ENCODE measurements at regions not wholly inside any gene's neighbourhood (a gene's known extent, or its start where the extent isn't known, plus 50 kb on each side); places are given as distances from the start of the nearest gene placed in this dataset.
A peak's percentile ranks its signal among the peaks of the same experiment; 100 is the strongest.

GRCh38 chr1:213572912-213573647, 414.7 kb upstream of the PROX1 start:
- no peaks in the 10 kb centered on the region; the same call in 1 of the 2 replicates for H3K9me3 ChIP-seq
- H3K4me2 ChIP-seq: no peak overlapping the region
- 20% methylated on average over 3 of the region's 3 CpGs for WGBS (ENCODE audit: low lambda C conversion rate)
- H3K4me1 ChIP-seq (ENCODE audit: control insufficient read depth in 1 of 2, insufficient read depth in 2 of 2, low read depth in 1 of 2, low read length in 1 of 2): peaks cover 0 to 6% of the 10 kb centered on the region in 2 experiments; a peak in 1 of 4 replicates
- no peaks in the 10 kb centered on the region for H4K20me1 ChIP-seq (ENCODE audit: insufficient read depth)
- H3K9ac ChIP-seq: no peak overlapping the region
- no peaks in the 10 kb centered on the region for H3K79me2 ChIP-seq (ENCODE audit: insufficient read depth)
- no peaks in the 10 kb centered on the region for H3K27me3 ChIP-seq (ENCODE audit: insufficient read depth)
- no peak overlapping the region for H3K4me3 ChIP-seq (ENCODE audit: low read depth in 2 of 2, low read length in 1 of 2)
- H3K36me3 ChIP-seq (replicated peaks in 1 of 2; ENCODE audit: control insufficient read depth in 1 of 2, insufficient read depth in 2 of 2, low read length in 1 of 2): no peaks in the 10 kb centered on the region
- no peak overlapping the region for H2AFZ ChIP-seq (ENCODE audit: low read depth)
- TF ChIP-seq RFX5 (IDR thresholded peaks at IDR 0.05; ENCODE audit: low read length) (no peak), MXI1 (IDR thresholded peaks at IDR 0.05; ENCODE audit: low read depth, low read length) (no peak), JUND (IDR thresholded peaks at IDR 0.05) (no peak), MEF2A (IDR thresholded peaks at IDR 0.05; ENCODE audit: borderline replicate concordance, low read depth) (no peak), ELF1 (IDR thresholded peaks at IDR 0.05) (no peak), YY1 (IDR thresholded peaks at IDR 0.05; ENCODE audit: low read depth) (no peak), TAF1 (IDR thresholded peaks at IDR 0.05; ENCODE audit: borderline replicate concordance, low read depth, low read length) (no peak), MAX (IDR thresholded peaks at IDR 0.05; ENCODE audit: low read depth) (no peak), FOXM1 (IDR thresholded peaks at IDR 0.05; ENCODE audit: low read depth) (no peak), FOSL2 (IDR thresholded peaks at IDR 0.05; ENCODE audit: borderline replicate concordance, low read depth) (no peak), SIN3A (IDR thresholded peaks at IDR 0.05; ENCODE audit: borderline replicate concordance, low read depth, low read length) (no peak)
- ChIA-PET CTCF (interaction anchor here (0.9 to 1.0 kb wide), 2 partner anchors 98 to 550 kb away, joined by 3 read pairs; no protein-coding TSS in a partner anchor), POLR2A (no interaction called here)
- no peaks in the 10 kb centered on the region for H3F3A ChIP-seq (replicated peaks; ENCODE audit: insufficient read depth)
- no peaks in the 10 kb centered on the region for H3K9me2 ChIP-seq
- peak overlapping the region in 1 of 2 experiments; percentile 69; a peak in 1 of 4 replicates for H3K27ac ChIP-seq (ENCODE audit: low read depth in 2 of 2, low read length in 1 of 2)
- no peak for DNase-seq

- no peaks in the 10 kb centered on the region for H4K20me1 ChIP-seq (ENCODE audit: insufficient read depth)
- WGBS (ENCODE audit: low lambda C conversion rate): 19% methylated on average over 2 of the region's 2 CpGs
- no peak overlapping the region for H3K4me2 ChIP-seq
- H2AFZ ChIP-seq (ENCODE audit: low read depth): no peak overlapping the region
- CTCF ChIA-PET: interaction anchor here (1.0 kb wide), 1 partner anchor 549 kb away, joined by 3 read pairs; no protein-coding TSS in a partner anchor
- TF ChIP-seq RXRA (IDR thresholded peaks at IDR 0.05; ENCODE audit: borderline replicate concordance, low read depth) (no peak), NRF1 (IDR thresholded peaks at IDR 0.05; ENCODE audit: low read depth, low read length) (no peak), SMC3 (IDR thresholded peaks at IDR 0.05; ENCODE audit: low read depth, low read length) (no peak), IRF3 (IDR thresholded peaks at IDR 0.05; ENCODE audit: low read depth, low read length) (no peak), ELF1 (IDR thresholded peaks at IDR 0.05) (no peak), CHD2 (IDR thresholded peaks at IDR 0.05; ENCODE audit: low read length, partially characterized antibody) (no peak), TAF1 (IDR thresholded peaks at IDR 0.05; ENCODE audit: borderline replicate concordance, low read depth, low read length) (no peak), TCF12 (IDR thresholded peaks at IDR 0.05) (no peak), TEAD4 (IDR thresholded peaks at IDR 0.05; ENCODE audit: borderline replicate concordance, insufficient read depth) (no peak), FOSL2 (IDR thresholded peaks at IDR 0.05; ENCODE audit: borderline replicate concordance, low read depth) (no peak), MAX (IDR thresholded peaks at IDR 0.05; ENCODE audit: low read depth) (no peak), MXI1 (IDR thresholded peaks at IDR 0.05; ENCODE audit: low read depth, low read length) (no peak), YY1 (IDR thresholded peaks at IDR 0.05; ENCODE audit: low read depth) (no peak), FOXJ3 (CRISPR knock-in tag; IDR thresholded peaks at IDR 0.05) (no peak), USF1 (IDR thresholded peaks at IDR 0.05; ENCODE audit: borderline replicate concordance, low read depth) (no peak), RAD21 (IDR thresholded peaks at IDR 0.05; ENCODE audit: low read length) (no peak), GABPA (IDR thresholded peaks at IDR 0.05; ENCODE audit: low read depth) (no peak)
- H3K4me3 ChIP-seq (ENCODE audit: low read depth in 2 of 2, low read length in 1 of 2): no peak overlapping the region
- H3K9me3 ChIP-seq: no peaks in the 10 kb centered on the region; the same call in 1 of the 2 replicates
- POLR2A ChIA-PET: no interaction called here
- peaks cover 0 to 6% of the 10 kb centered on the region in 2 experiments; a peak in 1 of 4 replicates for H3K4me1 ChIP-seq (ENCODE audit: control insufficient read depth in 1 of 2, insufficient read depth in 2 of 2, low read depth in 1 of 2, low read length in 1 of 2)
- no peak overlapping the region for H3K9ac ChIP-seq
- no peaks in the 10 kb centered on the region for H3K9me2 ChIP-seq
- no peaks in the 10 kb centered on the region for H3K36me3 ChIP-seq (replicated peaks in 1 of 2; ENCODE audit: control insufficient read depth in 1 of 2, insufficient read depth in 2 of 2, low read length in 1 of 2)
- peak overlapping the region in 1 of 2 experiments; percentile 69; a peak in 2 of 4 replicates for H3K27ac ChIP-seq (ENCODE audit: low read depth in 2 of 2, low read length in 1 of 2)
- no peaks in the 10 kb centered on the region for H3K79me2 ChIP-seq (ENCODE audit: insufficient read depth)
- no peaks in the 10 kb centered on the region for H3F3A ChIP-seq (replicated peaks; ENCODE audit: insufficient read depth)
- no peaks in the 10 kb centered on the region for H3K27me3 ChIP-seq (ENCODE audit: insufficient read depth)
- no peak for DNase-seq
Measured at GRCh38 chr1:213573648-213574009, 414.1 kb upstream of the PROX1 start.

All from SK-N-SH (cell line).